Fibroblast of villous mesenchyme (primary cell): ENCODE measurements at regions not wholly inside any gene's neighbourhood (a gene's known extent, or its start where the extent isn't known, plus 50 kb on each side); places are given as distances from the start of the nearest gene placed in this dataset.

Experiments
- DNase-seq: peaks from one replicate; pipeline ENCODE4 v3.0.0-alpha.2; 2010; ENCODE audit warnings: low read depth
- H3K4me3 ChIP-seq: 2 replicates; pipeline ENCODE4 v1.5.1; 2011; ENCODE audit warnings: low read depth, mild to moderate bottlenecking, low read length
- CTCF ChIP-seq: IDR thresholded peaks from 2 replicates; pipeline ENCODE4 v1.5.1; 2012; ENCODE audit warnings: low read depth, mild to moderate bottlenecking, low read length; ENCODE audit not compliant: insufficient read depth

DNA sequence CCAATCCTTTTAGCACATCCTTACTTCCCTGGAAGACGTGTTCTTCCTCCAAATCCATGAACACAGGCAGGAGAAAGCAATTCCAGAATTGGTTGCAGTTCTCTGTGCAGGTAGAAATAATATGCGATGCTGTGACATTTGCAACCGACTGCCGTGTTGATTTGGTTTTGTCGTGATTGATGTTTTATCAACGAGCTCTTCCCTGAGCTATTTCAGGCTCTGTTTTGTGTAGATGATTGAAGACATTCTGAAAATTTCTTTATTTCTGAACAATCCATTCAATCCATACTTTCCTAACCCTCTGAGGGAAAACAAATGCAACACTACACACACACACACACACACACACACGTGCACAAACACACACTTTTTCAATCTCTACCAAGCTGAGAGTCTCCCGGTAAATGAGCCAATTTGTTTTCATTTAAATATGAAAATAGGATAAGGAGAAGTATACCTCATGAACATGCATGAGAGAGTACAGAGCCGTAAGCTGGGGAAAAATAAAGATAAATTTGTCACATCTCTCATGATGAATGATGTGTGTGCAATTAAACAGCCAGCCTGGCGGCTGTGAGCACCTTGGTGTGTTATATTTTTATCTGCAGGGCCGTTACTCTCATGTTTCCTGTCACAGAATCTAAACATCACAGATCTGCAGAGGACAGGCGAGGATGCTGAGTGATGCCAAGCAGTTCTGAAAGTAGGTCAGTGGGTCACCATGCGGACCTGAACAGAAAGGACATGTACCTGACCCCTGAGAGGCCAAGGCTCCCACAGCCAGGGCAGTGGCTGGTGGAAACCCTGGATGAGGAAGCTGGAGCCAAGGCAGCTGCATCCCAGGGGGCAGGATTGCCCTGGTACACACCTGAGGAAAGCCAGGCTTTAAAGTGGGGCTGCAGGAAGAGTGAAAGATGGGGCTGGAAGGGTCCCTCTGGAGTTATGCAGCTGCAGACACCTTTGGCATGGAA is 64.8 kb downstream of the PDCL3 start:
- TF ChIP-seq CTCF: no peak
- DNase-seq: no peak
- H3K4me3 ChIP-seq: no peak overlapping the region

GRCh38 chr2:100628506-100628905 is 65.7 kb downstream of the PDCL3 start:
- TF ChIP-seq CTCF: no peak
- no peak overlapping the region for H3K4me3 ChIP-seq
- no peak for DNase-seq

DNA sequence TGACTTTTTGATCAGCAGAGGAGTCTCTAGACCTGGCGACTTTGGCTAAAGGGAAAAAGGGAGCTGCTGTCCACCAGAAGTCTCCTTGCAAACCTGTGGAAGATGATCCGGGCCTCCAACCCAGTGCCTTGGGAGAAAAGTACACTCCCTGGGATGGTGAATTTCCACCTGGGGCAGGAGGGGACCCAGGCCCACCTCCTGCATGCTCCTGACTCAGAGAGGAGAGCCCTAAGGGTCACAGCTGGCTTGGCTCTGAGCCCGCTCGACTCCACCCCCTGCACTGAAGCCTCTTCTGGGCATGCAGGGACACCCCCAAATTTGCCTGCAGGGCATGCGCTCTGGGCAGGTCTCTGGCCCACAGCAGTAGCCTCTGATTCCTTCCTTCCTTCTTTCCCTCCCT is 66.5 kb downstream of the PDCL3 start:
- no peak for TF ChIP-seq CTCF
- DNase-seq: no peak
- no peak overlapping the region for H3K4me3 ChIP-seq

GRCh38 chr2:100630473-100630977 is 67.7 kb downstream of the PDCL3 start:
- no peak for TF ChIP-seq CTCF

GRCh38 chr2:100632037-100632436 is 69.2 kb downstream of the PDCL3 start:
- no peak for TF ChIP-seq CTCF
- H3K4me3 ChIP-seq: no peak overlapping the region
- no peak for DNase-seq

More at GRCh38 chr2:100630473-100630977, 67.7 kb downstream of the PDCL3 start:
- DNase-seq: no peak
- no peak overlapping the region for H3K4me3 ChIP-seq

GRCh38 chr2:100632759-100633158 is 70.0 kb downstream of the PDCL3 start:
- DNase-seq: no peak
- no peak overlapping the region for H3K4me3 ChIP-seq
- TF ChIP-seq CTCF: no peak
